ENCODE measurements at regions not wholly inside any gene's neighbourhood (a gene's known extent, or its start where the extent isn't known, plus 50 kb on each side); places are given as distances from the start of the nearest gene placed in this dataset.

DNA sequence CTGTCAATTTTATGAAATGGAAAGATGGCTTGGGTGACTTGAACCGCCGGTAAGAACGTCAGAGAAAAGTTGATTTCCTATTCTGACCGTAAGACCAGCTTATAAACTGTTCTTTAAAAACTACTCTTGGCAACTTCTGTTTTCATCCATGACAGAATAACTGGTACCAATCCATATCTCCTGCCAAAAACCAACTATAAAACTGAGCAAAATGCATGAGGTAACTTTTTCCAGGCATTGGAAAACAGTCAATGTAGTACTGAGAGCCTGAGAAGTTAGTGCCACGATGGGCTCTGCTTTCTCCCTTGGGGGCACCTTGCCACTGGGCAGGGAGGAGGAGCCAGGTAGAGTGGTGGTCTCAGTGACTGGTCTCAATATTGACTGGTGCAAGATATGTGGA lies 615.2 kb upstream of the TBL1XR1 start:
- no peak for DNase-seq (ENCODE audit: low spot score)
- no peak for TF ChIP-seq CTCF (IDR thresholded peaks at IDR 0.05; ENCODE audit: extremely low read depth, insufficient read depth, missing control alignments)
- in situ Hi-C loops (cut with MboI; ENCODE audit: low pct_unique_long_range_greater_than_20kb, low sequenced_read_pairs, unreplicated experiment): no loop called here

DNA sequence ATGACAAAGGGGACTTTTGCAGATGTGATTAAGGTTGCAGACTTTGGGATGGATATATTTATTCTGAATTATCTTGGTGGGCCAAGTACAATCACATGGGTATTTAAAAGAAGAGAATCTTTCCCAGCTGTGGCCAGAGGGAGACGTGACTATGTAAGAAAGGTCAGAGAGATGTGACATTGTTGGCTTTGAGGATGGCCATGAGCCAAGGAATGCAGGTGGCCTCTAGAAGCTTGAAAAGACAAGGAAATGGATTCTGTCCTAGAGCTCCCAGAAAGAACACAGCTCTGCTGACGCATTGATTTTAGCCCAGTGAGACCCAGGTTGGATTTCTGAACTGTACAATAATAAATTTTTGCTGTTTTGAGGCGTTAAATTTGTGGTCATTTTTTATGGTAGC lies 616.0 kb upstream of the TBL1XR1 start:
- DNase-seq (ENCODE audit: low spot score): no peak
- in situ Hi-C loops (cut with MboI; ENCODE audit: low pct_unique_long_range_greater_than_20kb, low sequenced_read_pairs, unreplicated experiment): no loop called here
- no peak for TF ChIP-seq CTCF (IDR thresholded peaks at IDR 0.05; ENCODE audit: extremely low read depth, insufficient read depth, missing control alignments)

GRCh38 chr3:177816667-177817208 lies 619.5 kb upstream of the TBL1XR1 start:
- in situ Hi-C loops (cut with MboI; ENCODE audit: low pct_unique_long_range_greater_than_20kb, low sequenced_read_pairs, unreplicated experiment): no loop called here
- no peak for DNase-seq (ENCODE audit: low spot score)
- no peak for TF ChIP-seq CTCF (IDR thresholded peaks at IDR 0.05; ENCODE audit: extremely low read depth, insufficient read depth, missing control alignments)

DNA sequence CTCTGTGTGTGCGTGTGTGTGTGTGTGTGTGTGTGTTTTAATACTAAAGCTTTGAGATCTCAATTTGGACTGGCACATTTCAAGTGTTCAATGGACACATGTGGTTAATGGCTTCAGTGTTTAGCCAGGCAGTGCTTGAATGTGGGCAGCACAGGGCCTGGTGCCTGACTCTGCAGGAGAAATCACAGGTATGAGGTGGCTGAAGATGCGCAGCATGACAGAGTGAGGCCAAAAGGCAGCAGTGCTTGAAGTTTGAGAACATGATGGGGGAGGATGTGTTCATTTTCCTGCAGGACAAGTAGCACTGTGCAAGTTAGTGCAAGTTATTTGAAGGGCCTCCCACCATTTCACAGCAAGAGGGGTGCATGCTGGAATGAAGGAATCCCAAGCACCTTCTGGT lies 620.5 kb upstream of the TBL1XR1 start:
- in situ Hi-C loops (cut with MboI; ENCODE audit: low pct_unique_long_range_greater_than_20kb, low sequenced_read_pairs, unreplicated experiment): no loop called here
- DNase-seq (ENCODE audit: low spot score): no peak
- TF ChIP-seq CTCF (IDR thresholded peaks at IDR 0.05; ENCODE audit: extremely low read depth, insufficient read depth, missing control alignments): no peak

- in situ Hi-C loops (cut with MboI; ENCODE audit: low pct_unique_long_range_greater_than_20kb, low sequenced_read_pairs, unreplicated experiment): no loop called here
- no peak for TF ChIP-seq CTCF (IDR thresholded peaks at IDR 0.05; ENCODE audit: extremely low read depth, insufficient read depth, missing control alignments)
- DNase-seq (ENCODE audit: low spot score): no peak
Measured at GRCh38 chr3:177818712-177819240, 621.5 kb upstream of the TBL1XR1 start.

DNA sequence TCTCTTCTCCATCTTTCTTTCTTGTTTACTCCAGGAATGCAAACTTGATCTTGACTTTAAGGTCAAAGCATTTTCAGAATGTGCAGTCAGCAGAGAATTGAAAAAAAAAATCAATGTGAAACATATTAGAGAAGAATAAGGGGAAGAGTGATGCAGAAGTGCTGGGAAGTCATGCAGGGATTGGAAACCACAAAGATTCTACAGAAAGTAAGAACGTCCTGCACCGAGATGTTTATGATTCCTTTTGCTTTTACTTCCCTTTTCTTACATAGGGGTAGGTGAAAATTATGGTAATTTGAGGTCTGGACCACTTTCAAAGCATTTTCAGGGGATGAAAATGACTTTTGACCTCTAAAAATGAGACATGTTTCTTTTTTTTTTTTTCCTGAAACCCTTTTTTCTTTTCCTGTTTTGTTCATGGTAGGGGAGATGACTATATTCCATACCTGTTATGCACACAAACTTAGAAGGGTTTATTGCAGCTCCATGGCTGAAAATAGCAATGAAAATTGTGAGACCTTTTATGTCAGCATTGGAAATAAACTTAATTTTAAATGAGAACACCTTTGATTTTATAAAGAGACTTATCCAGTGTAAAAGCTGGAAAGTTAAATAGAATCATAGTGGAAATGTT lies 623.5 kb upstream of the TBL1XR1 start:
- DNase-seq (ENCODE audit: low spot score): no peak
- in situ Hi-C loops (cut with MboI; ENCODE audit: low pct_unique_long_range_greater_than_20kb, low sequenced_read_pairs, unreplicated experiment): no loop called here
- TF ChIP-seq CTCF (IDR thresholded peaks at IDR 0.05; ENCODE audit: extremely low read depth, insufficient read depth, missing control alignments): no peak
